D721Med (cell line): ENCODE measurements at regions not wholly inside any gene's neighbourhood (a gene's known extent, or its start where the extent isn't known, plus 50 kb on each side); places are given as distances from the start of the nearest gene placed in this dataset.

Source experiments
- DNase-seq: peaks from one replicate; pipeline ENCODE4 v3.0.0; 2011; ENCODE audit warnings: low spot score; ENCODE audit not compliant: insufficient read length
- FAIRE-seq: peaks from 2 replicates; lab custom pipeline; 2011; peaks lifted over from hg19 to GRCh38; lab: Jason Lieb, UNC
- TF ChIP-seq, protein P1 (sequence below): IDR thresholded peaks from 2 replicates; pipeline ENCODE4 v1.5.1; 2012; ENCODE audit warnings: mild to moderate bottlenecking, control low read depth; ENCODE audit not compliant: insufficient read depth; ENCODE audit errors: missing control alignments

DNA sequence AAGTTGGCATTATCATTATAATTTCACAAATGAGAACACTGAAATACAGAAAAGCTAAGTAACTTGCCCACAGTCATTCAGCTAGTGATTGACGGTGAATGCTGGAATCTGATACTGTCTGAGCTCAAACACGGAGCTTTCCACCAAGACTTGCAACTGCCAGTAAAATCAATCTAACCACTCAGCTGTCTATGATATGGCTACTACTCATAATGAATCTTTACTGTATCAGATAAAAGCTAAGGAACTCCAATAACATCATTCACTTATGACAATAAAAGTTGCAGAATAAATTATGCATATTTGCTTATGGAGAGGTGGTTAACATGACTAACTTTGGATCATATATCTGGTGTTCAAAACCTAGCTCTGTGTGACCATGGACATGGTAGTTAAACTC lies 279.4 kb upstream of the NXPH2 start:
- no peak for DNase-seq
- no peak for FAIRE-seq
- TF ChIP-seq, protein P1, sequence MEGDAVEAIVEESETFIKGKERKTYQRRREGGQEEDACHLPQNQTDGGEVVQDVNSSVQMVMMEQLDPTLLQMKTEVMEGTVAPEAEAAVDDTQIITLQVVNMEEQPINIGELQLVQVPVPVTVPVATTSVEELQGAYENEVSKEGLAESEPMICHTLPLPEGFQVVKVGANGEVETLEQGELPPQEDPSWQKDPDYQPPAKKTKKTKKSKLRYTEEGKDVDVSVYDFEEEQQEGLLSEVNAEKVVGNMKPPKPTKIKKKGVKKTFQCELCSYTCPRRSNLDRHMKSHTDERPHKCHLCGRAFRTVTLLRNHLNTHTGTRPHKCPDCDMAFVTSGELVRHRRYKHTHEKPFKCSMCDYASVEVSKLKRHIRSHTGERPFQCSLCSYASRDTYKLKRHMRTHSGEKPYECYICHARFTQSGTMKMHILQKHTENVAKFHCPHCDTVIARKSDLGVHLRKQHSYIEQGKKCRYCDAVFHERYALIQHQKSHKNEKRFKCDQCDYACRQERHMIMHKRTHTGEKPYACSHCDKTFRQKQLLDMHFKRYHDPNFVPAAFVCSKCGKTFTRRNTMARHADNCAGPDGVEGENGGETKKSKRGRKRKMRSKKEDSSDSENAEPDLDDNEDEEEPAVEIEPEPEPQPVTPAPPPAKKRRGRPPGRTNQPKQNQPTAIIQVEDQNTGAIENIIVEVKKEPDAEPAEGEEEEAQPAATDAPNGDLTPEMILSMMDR = no peak

DNA sequence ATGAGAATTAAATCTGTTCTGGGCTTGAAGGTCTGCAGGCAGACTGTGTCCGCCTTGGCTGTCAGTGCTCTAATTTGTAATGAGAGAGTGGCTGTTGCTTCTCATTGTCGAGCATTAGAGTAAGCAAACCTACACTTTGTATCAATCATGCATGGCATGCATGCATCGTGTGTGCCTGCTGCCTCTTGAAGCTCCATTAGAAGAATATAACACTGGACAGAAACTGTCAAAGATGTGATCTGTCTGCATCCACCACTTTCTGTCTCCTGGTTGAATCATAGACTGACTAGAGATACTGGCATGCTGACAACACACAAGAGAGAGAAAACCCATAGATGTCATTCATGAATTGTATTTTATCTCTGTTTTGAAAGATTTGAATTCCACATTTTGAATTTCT lies 275.0 kb upstream of the NXPH2 start:
- TF ChIP-seq, protein P1 = no peak
- FAIRE-seq = no peak
- DNase-seq = no peak

DNA sequence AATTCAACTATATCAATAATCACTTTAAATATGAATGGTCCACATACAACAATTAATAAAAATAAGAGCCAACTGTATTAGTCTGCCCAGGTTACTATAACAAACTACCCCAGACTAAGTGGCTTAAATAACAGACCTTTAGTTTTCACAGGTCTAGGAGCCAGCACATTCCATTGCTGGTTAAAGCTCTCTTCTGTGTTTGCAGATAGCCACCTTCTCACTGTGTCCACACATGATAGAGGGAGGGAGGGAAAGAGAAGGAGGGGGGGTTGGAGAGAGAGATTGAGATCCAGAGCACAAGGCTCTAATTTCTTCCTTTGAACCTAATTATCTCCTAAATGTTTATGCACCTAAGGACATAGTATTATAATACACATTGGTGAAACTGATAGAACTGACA lies 267.8 kb upstream of the NXPH2 start:
- TF ChIP-seq, protein P1 = no peak
- no peak for FAIRE-seq
- DNase-seq = no peak

DNA sequence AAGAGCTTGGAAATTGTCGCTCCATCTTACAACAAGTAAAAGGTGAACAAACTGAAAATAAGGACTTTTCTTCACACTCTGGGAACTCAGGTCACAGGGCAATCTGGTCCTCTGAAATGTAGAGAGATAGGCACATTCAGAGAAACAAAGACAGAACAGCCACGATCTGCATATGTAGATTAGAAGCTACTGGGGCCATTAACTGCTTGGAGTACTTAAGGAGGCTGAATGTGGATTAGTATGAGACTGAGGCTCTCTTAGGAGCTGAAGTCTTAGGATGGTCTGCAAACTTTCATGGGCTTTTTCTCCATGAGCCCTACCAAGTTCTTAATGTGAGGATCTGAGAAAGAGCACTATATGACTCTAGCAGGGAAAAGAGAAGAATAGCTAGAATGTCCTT lies 265.3 kb upstream of the NXPH2 start:
- FAIRE-seq (no peak), DNase-seq (no peak)
- TF ChIP-seq, protein P1 = no peak

DNA sequence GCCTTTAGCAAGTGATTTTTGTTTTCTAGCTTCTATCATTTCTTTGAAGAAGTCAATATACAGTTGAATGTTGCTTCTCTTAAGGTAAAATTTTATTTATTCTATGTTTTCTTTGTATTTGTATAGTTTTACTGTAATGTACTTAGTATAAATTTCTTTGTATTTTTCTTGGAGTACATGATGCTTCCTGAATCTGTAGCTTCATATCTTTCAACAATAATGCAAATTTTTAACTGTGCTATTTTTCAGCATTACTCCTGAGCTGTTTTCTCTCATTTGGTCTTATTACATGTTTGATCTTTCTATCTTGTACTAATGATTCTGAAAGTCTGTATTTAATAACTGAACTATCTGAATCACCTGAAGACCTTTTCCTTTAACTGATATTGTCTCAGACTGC lies 253.9 kb upstream of the NXPH2 start:
- DNase-seq (no peak), FAIRE-seq (peak; percentile 21)
- TF ChIP-seq, protein P1 = no peak

DNA sequence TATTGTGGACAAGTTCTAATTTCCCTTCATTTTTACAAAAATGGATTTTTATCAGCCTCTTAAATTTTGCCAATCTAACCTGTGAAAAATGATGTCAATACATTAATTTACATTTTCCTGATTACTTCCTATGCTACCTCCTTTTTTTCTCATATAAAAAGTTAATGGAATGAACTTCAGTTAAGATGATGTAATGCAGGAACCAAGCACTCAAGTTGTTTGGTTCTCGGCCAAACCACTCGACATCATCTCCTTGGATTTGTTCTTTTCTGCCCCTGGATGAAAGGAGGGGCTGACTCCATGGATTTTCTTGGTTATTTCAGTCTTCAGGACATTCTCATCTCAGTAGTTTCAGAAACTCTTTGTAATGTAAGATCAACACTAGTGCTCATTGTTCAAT lies 253.1 kb upstream of the NXPH2 start:
- TF ChIP-seq, protein P1 = no peak
- DNase-seq (no peak), FAIRE-seq (no peak)

DNA sequence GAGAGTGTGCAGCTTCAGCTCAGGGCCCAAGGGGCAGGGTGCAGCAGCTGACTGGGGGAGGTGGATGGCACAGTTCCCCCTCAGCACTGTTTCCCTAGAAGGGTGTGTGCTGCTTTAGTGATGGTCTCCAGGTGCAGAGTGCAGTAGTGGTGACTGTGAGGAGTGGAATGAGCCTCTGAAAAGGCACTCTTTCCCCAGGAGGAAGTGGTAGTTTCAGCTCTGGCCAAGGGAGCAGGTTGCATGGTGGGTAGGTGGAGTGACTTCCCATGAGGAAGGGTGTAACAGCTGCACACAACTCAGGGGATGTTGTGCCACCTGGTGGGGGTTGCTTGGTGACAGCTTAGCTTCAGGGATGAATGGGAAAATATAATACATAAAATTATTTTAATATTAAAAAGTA lies 251.5 kb upstream of the NXPH2 start:
- DNase-seq (no peak), FAIRE-seq (no peak)
- TF ChIP-seq, protein P1 = peak; percentile 55
